ENCODE measurements at regions not wholly inside any gene's neighbourhood (a gene's known extent, or its start where the extent isn't known, plus 50 kb on each side); places are given as distances from the start of the nearest gene placed in this dataset.

DNA sequence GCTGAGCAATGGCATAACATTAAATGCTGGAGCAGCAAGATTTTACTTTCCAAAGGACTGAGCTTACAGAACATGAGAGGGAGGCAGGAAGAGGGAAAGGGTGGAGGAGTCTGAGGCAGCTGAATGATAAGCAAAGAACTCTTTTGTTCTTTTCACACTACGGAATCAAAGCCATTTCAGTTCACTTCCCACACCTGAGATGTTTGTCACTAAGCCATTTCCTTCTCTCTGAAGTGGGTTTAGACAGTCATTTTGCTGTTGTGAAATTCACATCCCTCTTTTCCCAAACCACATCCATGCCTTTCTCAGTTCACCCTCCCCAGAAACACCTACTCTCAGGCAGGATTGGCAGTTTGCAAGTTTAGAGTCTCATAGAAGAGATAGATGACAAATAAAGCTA, 267.9 kb downstream of the ADGRG6 start:
- H3K36me3 Mint-ChIP-seq, result peaks cover 9% of the 10 kb centered on the region
- TF ChIP-seq, protein P1, sequence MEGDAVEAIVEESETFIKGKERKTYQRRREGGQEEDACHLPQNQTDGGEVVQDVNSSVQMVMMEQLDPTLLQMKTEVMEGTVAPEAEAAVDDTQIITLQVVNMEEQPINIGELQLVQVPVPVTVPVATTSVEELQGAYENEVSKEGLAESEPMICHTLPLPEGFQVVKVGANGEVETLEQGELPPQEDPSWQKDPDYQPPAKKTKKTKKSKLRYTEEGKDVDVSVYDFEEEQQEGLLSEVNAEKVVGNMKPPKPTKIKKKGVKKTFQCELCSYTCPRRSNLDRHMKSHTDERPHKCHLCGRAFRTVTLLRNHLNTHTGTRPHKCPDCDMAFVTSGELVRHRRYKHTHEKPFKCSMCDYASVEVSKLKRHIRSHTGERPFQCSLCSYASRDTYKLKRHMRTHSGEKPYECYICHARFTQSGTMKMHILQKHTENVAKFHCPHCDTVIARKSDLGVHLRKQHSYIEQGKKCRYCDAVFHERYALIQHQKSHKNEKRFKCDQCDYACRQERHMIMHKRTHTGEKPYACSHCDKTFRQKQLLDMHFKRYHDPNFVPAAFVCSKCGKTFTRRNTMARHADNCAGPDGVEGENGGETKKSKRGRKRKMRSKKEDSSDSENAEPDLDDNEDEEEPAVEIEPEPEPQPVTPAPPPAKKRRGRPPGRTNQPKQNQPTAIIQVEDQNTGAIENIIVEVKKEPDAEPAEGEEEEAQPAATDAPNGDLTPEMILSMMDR (IDR thresholded peaks at IDR 0.05; ENCODE audit: unreplicated experiment), result no peak
- peaks cover 44% of the 10 kb centered on the region for H3K4me1 Mint-ChIP-seq
- H3K9me3 Mint-ChIP-seq, result peaks cover 20% of the 10 kb centered on the region
- H3K4me3 Mint-ChIP-seq, result no peak overlapping the region
- H3K27ac Mint-ChIP-seq, result peak overlapping the region; percentile 92
- no peak for DNase-seq (ENCODE audit: low spot score in 2 of 2, unreplicated experiment in 2 of 2)
- H3K27me3 Mint-ChIP-seq (ENCODE audit: low read depth), result no peaks in the 10 kb centered on the region

DNA sequence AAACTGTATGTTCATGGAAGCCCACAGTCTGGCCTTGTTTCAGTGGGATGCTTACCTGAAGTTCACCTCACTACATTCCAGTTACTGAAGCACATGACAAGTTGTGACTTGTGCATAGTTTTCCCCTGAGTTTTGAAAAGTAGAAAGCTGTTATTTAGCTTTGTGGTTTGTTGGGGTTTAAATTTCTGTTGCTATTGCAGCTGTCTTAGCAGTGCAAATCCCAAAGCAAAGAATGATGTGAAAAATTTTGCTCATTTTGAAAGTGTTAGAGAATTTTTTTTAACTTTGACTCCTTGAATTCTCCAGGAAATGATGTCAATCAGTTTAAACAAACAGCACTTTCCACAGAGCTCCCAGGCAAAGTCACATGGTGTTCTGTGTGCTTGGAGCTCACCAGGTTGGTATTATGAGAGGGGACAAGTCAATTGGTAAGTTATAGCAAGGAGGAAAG, 268.4 kb downstream of the ADGRG6 start:
- Mint-ChIP-seq H3K27me3 (ENCODE audit: low read depth) (no peaks in the 10 kb centered on the region), H3K4me3 (no peak overlapping the region), H3K9me3 (peaks cover 21% of the 10 kb centered on the region), H3K36me3 (peaks cover 9% of the 10 kb centered on the region), H3K27ac (peak overlapping the region; percentile 92), H3K4me1 (peaks cover 44% of the 10 kb centered on the region)
- DNase-seq (ENCODE audit: low spot score in 2 of 2, unreplicated experiment in 2 of 2), result no peak
- TF ChIP-seq, protein P1 (IDR thresholded peaks at IDR 0.05; ENCODE audit: unreplicated experiment), result no peak

DNA sequence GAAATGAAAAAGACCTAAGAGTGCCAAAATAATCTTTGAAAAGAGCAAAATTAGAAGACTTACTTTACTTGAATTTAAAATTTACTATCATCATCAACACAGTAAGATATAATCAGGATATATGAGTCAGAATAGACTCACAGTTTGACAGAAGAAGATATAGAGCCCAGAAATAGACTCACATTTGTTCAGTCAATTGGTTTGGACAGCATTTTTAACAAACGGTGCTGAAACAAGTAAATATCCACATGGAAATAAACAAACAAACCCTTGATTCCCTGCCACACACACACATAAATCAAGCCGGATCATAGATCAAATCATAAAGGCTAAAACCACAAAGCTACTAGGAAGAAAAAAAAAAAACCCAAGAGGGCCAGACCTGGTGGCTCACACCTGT, 291.1 kb downstream of the ADGRG6 start:
- peaks cover 25% of the 10 kb centered on the region for H3K9me3 Mint-ChIP-seq
- TF ChIP-seq, protein P1 (IDR thresholded peaks at IDR 0.05; ENCODE audit: unreplicated experiment), result no peak
- no peak overlapping the region for H3K4me3 Mint-ChIP-seq
- DNase-seq (ENCODE audit: low spot score in 2 of 2, unreplicated experiment in 2 of 2), result no peak
- H3K27ac Mint-ChIP-seq, result no peak overlapping the region
- no peaks in the 10 kb centered on the region for H3K36me3 Mint-ChIP-seq
- H3K4me1 Mint-ChIP-seq, result no peaks in the 10 kb centered on the region
- peaks cover 3% of the 10 kb centered on the region for H3K27me3 Mint-ChIP-seq (ENCODE audit: low read depth)

DNA sequence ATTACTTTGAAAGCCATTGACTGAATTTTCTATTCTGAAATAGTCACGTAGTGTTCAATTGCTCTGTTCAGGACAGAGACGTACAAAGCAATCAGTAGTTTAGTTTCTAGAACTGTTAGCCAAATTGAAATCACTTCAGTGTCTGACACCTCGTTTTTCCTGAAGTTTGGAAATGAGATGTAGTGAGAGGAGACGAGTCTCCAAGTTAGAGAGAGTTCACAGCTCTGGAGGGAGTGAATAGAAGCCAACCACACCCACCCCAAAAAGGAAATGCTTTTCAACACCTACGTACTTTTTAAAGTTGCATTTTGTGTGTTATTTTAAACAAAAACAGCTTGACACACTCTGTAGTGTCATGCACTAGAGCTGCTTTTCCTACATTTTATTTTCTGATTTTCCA, 296.0 kb downstream of the ADGRG6 start:
- no peak for DNase-seq (ENCODE audit: low spot score in 2 of 2, unreplicated experiment in 2 of 2)
- no peak overlapping the region for H3K27ac Mint-ChIP-seq
- TF ChIP-seq, protein P1 (IDR thresholded peaks at IDR 0.05; ENCODE audit: unreplicated experiment), result no peak
- H3K9me3 Mint-ChIP-seq, result peaks cover 8% of the 10 kb centered on the region
- no peak overlapping the region for H3K4me3 Mint-ChIP-seq
- peaks cover 3% of the 10 kb centered on the region for H3K27me3 Mint-ChIP-seq (ENCODE audit: low read depth)
- H3K36me3 Mint-ChIP-seq, result no peaks in the 10 kb centered on the region
- H3K4me1 Mint-ChIP-seq, result no peaks in the 10 kb centered on the region

DNA sequence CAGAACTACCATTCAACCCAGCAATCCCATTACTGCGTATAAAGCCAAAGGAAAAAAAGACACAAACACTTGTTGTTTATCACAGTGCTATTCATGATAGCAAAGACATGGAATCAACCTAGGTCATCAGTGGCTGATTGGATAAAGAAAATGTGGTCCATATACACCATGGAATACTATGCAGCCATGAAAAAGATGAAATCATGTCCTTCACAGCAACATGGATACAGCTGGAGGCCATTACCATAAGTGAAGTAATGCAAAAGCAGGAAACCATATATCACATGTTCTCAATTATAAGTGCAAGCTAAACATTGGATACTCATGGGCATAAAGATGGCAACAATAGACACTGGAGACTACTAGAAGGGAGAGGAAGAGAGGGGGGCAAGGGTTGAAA, 299.6 kb downstream of the ADGRG6 start:
- H3K4me1 Mint-ChIP-seq, result peaks cover 7% of the 10 kb centered on the region
- H3K9me3 Mint-ChIP-seq, result peaks cover 11% of the 10 kb centered on the region
- H3K27me3 Mint-ChIP-seq (ENCODE audit: low read depth), result peaks cover 3% of the 10 kb centered on the region

More for the DNA sequence above, 299.6 kb downstream of the ADGRG6 start:
- H3K36me3 Mint-ChIP-seq, result no peaks in the 10 kb centered on the region
- H3K27ac Mint-ChIP-seq, result no peak overlapping the region
- H3K4me3 Mint-ChIP-seq, result no peak overlapping the region
- DNase-seq (ENCODE audit: low spot score in 2 of 2, unreplicated experiment in 2 of 2), result no peak
- TF ChIP-seq, protein P1 (IDR thresholded peaks at IDR 0.05; ENCODE audit: unreplicated experiment), result no peak
